ENCODE measurements at regions not wholly inside any gene's neighbourhood (a gene's known extent, or its start where the extent isn't known, plus 50 kb on each side); places are given as distances from the start of the nearest gene placed in this dataset.

DNA sequence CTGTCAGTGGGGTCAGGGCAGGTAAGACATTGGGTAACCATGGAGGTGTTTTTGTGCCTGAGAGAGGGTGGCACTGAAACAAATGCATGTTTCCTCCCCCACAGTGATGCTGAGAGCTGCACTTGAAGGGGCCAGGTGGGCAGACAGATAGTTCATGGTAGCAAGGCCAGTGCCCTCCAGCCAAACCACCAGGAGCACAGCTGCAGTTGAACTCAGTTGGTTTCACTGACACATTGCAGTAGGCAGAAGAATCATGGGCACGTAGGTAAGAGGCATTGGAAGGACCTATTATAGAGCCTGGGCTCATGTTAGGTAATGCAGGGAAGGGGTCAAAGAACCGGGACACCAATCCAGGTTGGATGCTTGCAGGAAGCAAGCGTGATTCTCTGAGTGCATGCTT lies 93.2 kb upstream of the ARL4C start:
- intact Hi-C loops (cut with DNase I), result no loop called here
- no peak for TF ChIP-seq CTCF (IDR thresholded peaks at IDR 0.05)
- Histone ChIP-seq H3K36me3 (no peaks in the 10 kb centered on the region), H3K9me3 (no peaks in the 10 kb centered on the region), H3K27ac (no peak overlapping the region), H3K27me3 (no peaks in the 10 kb centered on the region), H3K9ac (ENCODE audit: low read depth in 2 of 2, low read length in 2 of 2) (no peak overlapping the region), H3K4me1 (no peaks in the 10 kb centered on the region), H3K4me3 (no peak overlapping the region)
- no peak for DNase-seq

GRCh38 chr2:234588054-234588430 lies 91.2 kb upstream of the ARL4C start:
- H3K9ac ChIP-seq (ENCODE audit: low read depth in 2 of 2, low read length in 2 of 2), result no peak overlapping the region
- no peak for DNase-seq
- no peak for TF ChIP-seq CTCF (IDR thresholded peaks at IDR 0.05)
- no peaks in the 10 kb centered on the region for H3K4me1 ChIP-seq
- no peaks in the 10 kb centered on the region for H3K36me3 ChIP-seq
- no peak overlapping the region for H3K4me3 ChIP-seq
- no peaks in the 10 kb centered on the region for H3K27me3 ChIP-seq
- H3K27ac ChIP-seq, result no peak overlapping the region
- intact Hi-C loops (cut with DNase I), result no loop called here
- no peaks in the 10 kb centered on the region for H3K9me3 ChIP-seq

DNA sequence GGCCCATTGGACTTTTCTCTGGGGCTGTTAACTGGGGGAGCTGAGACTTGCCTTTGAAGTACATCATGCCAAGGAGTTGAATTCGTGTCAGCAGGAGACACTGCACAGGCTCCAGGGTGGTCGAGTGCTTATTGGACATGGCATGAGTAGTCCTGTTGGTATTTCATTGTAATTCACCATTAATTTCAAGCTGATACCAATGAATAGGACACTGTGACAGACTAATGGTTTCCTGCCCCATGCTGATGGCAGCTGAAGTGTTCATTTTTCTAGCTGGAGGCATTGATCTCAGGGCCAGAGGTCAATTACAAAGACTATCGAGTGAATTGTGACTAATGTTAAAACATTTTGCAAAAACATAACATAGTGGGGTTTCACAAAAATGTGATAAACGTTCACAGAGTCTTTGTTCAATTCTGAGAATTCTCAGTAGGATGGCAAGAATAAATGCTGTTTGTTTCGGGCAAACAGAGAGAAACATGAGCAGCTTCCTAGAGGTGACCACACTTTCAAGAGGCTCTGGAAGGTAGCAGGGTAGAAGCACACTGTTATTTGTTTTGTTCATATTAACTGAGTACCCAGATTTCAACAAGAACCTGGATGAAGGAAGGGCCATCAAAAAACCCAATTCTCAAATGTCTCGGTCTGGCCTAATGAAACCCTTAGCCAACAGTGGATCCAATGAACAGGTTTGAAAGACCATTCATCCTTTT lies 90.6 kb upstream of the ARL4C start:
- TF ChIP-seq CTCF (IDR thresholded peaks at IDR 0.05), result no peak
- H3K27ac ChIP-seq, result no peak overlapping the region
- intact Hi-C loops (cut with DNase I), result no loop called here
- H3K9me3 ChIP-seq, result no peaks in the 10 kb centered on the region
- no peaks in the 10 kb centered on the region for H3K27me3 ChIP-seq
- no peaks in the 10 kb centered on the region for H3K4me1 ChIP-seq
- DNase-seq, result no peak
- no peak overlapping the region for H3K9ac ChIP-seq (ENCODE audit: low read depth in 2 of 2, low read length in 2 of 2)
- H3K36me3 ChIP-seq, result no peaks in the 10 kb centered on the region
- H3K4me3 ChIP-seq, result no peak overlapping the region

DNA sequence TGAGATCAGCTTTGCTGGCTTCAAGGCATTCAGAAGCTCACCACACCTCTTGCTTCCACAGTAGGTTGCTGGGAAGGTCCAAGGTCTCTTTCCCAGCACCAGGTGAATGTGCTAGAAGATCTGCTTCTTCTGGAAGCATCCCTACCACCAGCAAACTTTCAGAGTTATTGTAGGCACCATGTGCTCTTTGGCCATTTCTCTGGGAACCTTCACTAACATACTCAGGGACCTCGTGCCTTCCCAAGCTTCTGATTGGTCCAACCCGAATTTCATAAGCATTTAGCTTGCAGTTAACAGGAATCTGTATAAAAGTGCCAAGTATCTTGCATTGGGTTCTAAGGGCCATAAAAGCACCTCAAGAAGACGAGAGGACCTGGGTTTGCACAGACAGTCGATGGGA lies 86.5 kb upstream of the ARL4C start:
- Histone ChIP-seq H3K27ac (no peak overlapping the region), H3K4me1 (no peaks in the 10 kb centered on the region), H3K4me3 (no peak overlapping the region), H3K9me3 (no peaks in the 10 kb centered on the region), H3K9ac (ENCODE audit: low read depth in 2 of 2, low read length in 2 of 2) (no peak overlapping the region), H3K27me3 (no peaks in the 10 kb centered on the region), H3K36me3 (no peaks in the 10 kb centered on the region)
- DNase-seq, result no peak
- TF ChIP-seq CTCF (IDR thresholded peaks at IDR 0.05), result no peak
- intact Hi-C loops (cut with DNase I), result no loop called here

- no peak for TF ChIP-seq CTCF (IDR thresholded peaks at IDR 0.05)
- H3K4me3 ChIP-seq, result no peak overlapping the region
- H3K9me3 ChIP-seq, result no peaks in the 10 kb centered on the region
- H3K36me3 ChIP-seq, result no peaks in the 10 kb centered on the region
- intact Hi-C loops (cut with DNase I), result no loop called here
- no peaks in the 10 kb centered on the region for H3K27me3 ChIP-seq
- H3K27ac ChIP-seq, result no peak overlapping the region
- no peak for DNase-seq
- no peak overlapping the region for H3K9ac ChIP-seq (ENCODE audit: low read depth in 2 of 2, low read length in 2 of 2)
- no peaks in the 10 kb centered on the region for H3K4me1 ChIP-seq
Measured at GRCh38 chr2:234580686-234581085, 83.8 kb upstream of the ARL4C start.
